HepG2 (cell line): ENCODE measurements at regions not wholly inside any gene's neighbourhood (a gene's known extent, or its start where the extent isn't known, plus 50 kb on each side); places are given as distances from the start of the nearest gene placed in this dataset.

ENCODE experiments used
- ATAC-seq: fragments of 200-7000 bp; cut with Tn5 transposase; 3 replicates; pipeline ENCODE4 v1.9.1; 2020; ENCODE audit warnings: mild to moderate bottlenecking, moderate library complexity
- BruUV-seq: library from RNA; stranded (reverse); fragments of 400-500 nt; replicated peaks from 2 replicates; lab custom pipeline; 2021; lab: Mats Ljungman, UMichigan
- CTCF ChIA-PET: fragments of 300-600 bp; formaldehyde crosslinking; extraction: SDS; loops from one replicate; lab custom pipeline; 2021; ENCODE audit warnings: low total read pairs, inconsistent platforms, low intra/inter-chr PET ratio; lab: Yijun Ruan, JAX
- POLR2A ChIA-PET: fragments of 350-600 bp; sonication (Branson Sonifier 250); formaldehyde crosslinking; loops from one replicate; lab custom pipeline; 2020; ENCODE audit warnings: antibody characterized with exemption, inconsistent platforms; lab: Yijun Ruan, JAX
- DNase-seq: peaks from one replicate; pipeline ENCODE4 v3.0.0-alpha.2; 2015; ENCODE audit warnings: low spot score
- FAIRE-seq: peaks from 3 replicates; lab custom pipeline; 2011; peaks lifted over from hg19 to GRCh38; lab: Jason Lieb, UNC
- H2AFZ ChIP-seq: one replicate; pipeline ENCODE4 v1.6.1; 2011; ENCODE audit warnings: low read length, inconsistent platforms
- H3K27ac ChIP-seq: fragments of 300-600 bp; 3 replicates; pipeline ENCODE4 v1.8.0; 2011; ENCODE audit warnings: mixed run types, mild to moderate bottlenecking, mixed read lengths, low read length, inconsistent platforms; ENCODE audit not compliant: insufficient read depth; ENCODE audit errors: extremely low read length
- H3K27me3 ChIP-seq, 2 experiments: fragments of 200-600 bp in 1 of 2; 2 replicates in 1 of 2; 3 replicates in 1 of 2; pipeline versions ENCODE4 v1.6.0 to v1.8.0; 2011; ENCODE audit warnings: low read length in 2 of 2, mild to moderate bottlenecking in 2 of 2, moderate library complexity in 2 of 2, inconsistent platforms in 1 of 2; ENCODE audit not compliant: insufficient read depth in 2 of 2, control insufficient read depth in 1 of 2
- H3K36me3 ChIP-seq, 2 experiments: fragments of 200-600 bp in 1 of 2; replicated peaks in 1 of 2; 2 replicates in 1 of 2; 3 replicates in 1 of 2; pipeline versions ENCODE4 v1.5.1 to v1.8.0; 2011; ENCODE audit warnings: low read length in 2 of 2, inconsistent platforms in 1 of 2; ENCODE audit not compliant: insufficient read depth in 2 of 2, control insufficient read depth in 1 of 2
- H3K4me1 ChIP-seq: 2 replicates; pipeline ENCODE4 v1.5.1; 2012; ENCODE audit warnings: low read length, inconsistent platforms; ENCODE audit not compliant: insufficient read depth
- H3K4me2 ChIP-seq: 2 replicates; pipeline ENCODE4 v1.6.0; 2011; ENCODE audit warnings: low read depth, low read length, inconsistent platforms
- H3K4me3 ChIP-seq, 3 experiments: fragments of 200-600 bp in 1 of 3; sonication (generic), shearing (Covaris generic) in 1 of 3; replicated peaks in 1 of 3; 2 replicates each; pipeline ENCODE4 v1.5.1; 2011 to 2016; ENCODE audit warnings: low read length in 3 of 3, inconsistent platforms in 2 of 3, low read depth in 2 of 3, mild to moderate bottlenecking in 2 of 3, control low read depth in 1 of 3, mixed read lengths in 1 of 3; ENCODE audit not compliant: insufficient read depth in 1 of 3
- H3K79me2 ChIP-seq: one replicate; pipeline ENCODE4 v1.6.1; 2011; ENCODE audit warnings: low read length, inconsistent platforms; ENCODE audit not compliant: insufficient read depth
- H3K9ac ChIP-seq: 2 replicates; pipeline ENCODE4 v1.6.0; 2011; ENCODE audit warnings: mild to moderate bottlenecking, low read depth, low read length, inconsistent platforms; ENCODE audit not compliant: insufficient read depth
- H3K9me3 ChIP-seq: 2 replicates; pipeline ENCODE4 v1.5.1; 2012; ENCODE audit warnings: mild to moderate bottlenecking, low read length
- H4K20me1 ChIP-seq: 2 replicates; pipeline ENCODE4 v1.6.0; 2011; ENCODE audit warnings: inconsistent platforms, mild to moderate bottlenecking, low read length, moderate library complexity; ENCODE audit not compliant: insufficient read depth
- AFF4 ChIP-seq: sonication (generic); formaldehyde crosslinking; IDR thresholded peaks from 2 replicates; pipeline ENCODE4 v1.4.0; 2020; ENCODE audit warnings: missing genetic modification reagents
- CHD2 ChIP-seq: IDR thresholded peaks from 2 replicates; pipeline ENCODE4 v1.6.1; 2011; ENCODE audit warnings: low read depth, low read length, improper control_type of control experiment
- EP300 ChIP-seq, 3 experiments: sonication (generic) in 1 of 3; formaldehyde crosslinking in 1 of 3; IDR thresholded peaks; 2 replicates each; pipeline versions ENCODE4 v1.5.1 to v1.6.1; 2011 to 2020; ENCODE audit warnings: low read depth in 2 of 3, low read length in 2 of 3, borderline replicate concordance in 1 of 3, improper control_type of control experiment in 1 of 3, mild to moderate bottlenecking in 1 of 3, missing genetic modification reagents in 1 of 3, moderate library complexity in 1 of 3
- GPBP1L1 ChIP-seq: sonication (generic); formaldehyde crosslinking; IDR thresholded peaks from 2 replicates; pipeline ENCODE4 v1.5.0; 2020; ENCODE audit warnings: mild to moderate bottlenecking, missing genetic modification reagents
- HOXA3 ChIP-seq: sonication (generic); formaldehyde crosslinking; IDR thresholded peaks from 2 replicates; pipeline ENCODE4 v1.5.0; 2020; ENCODE audit warnings: missing genetic modification reagents
- JUNB ChIP-seq: sonication (generic); formaldehyde crosslinking; IDR thresholded peaks from 2 replicates; pipeline ENCODE4 v1.8.0; 2022; ENCODE audit warnings: missing genetic modification reagents, mild to moderate bottlenecking, borderline replicate concordance
- NFRKB ChIP-seq: fragments of 450-650 bp; IDR thresholded peaks from 2 replicates; pipeline ENCODE4 v1.6.1; 2017
- ONECUT2 ChIP-seq: sonication (generic); formaldehyde crosslinking; IDR thresholded peaks from 2 replicates; pipeline ENCODE4 v1.4.0; 2020; ENCODE audit warnings: missing genetic modification reagents
- PAXIP1 ChIP-seq: sonication (generic); formaldehyde crosslinking; conservative IDR thresholded peaks from 2 replicates; pipeline ENCODE4 v1.4.0; 2020; ENCODE audit warnings: mild to moderate bottlenecking, missing genetic modification reagents, moderate library complexity
- TRAFD1 ChIP-seq: sonication (generic); formaldehyde crosslinking; IDR thresholded peaks from 2 replicates; pipeline ENCODE4 v1.5.1; 2020; ENCODE audit warnings: missing genetic modification reagents, mild to moderate bottlenecking, borderline replicate concordance
- ZBTB20 ChIP-seq: sonication (generic); formaldehyde crosslinking; IDR thresholded peaks from 2 replicates; pipeline ENCODE4 v1.8.1; 2023; ENCODE audit warnings: missing genetic modification reagents, low read depth, mild to moderate bottlenecking, borderline replicate concordance
- ZMYM3 ChIP-seq: sonication (generic); formaldehyde crosslinking; IDR thresholded peaks from 2 replicates; pipeline ENCODE4 v1.5.1; 2020; ENCODE audit warnings: mild to moderate bottlenecking, missing genetic modification reagents
- ZNF570 ChIP-seq: sonication (generic); formaldehyde crosslinking; IDR thresholded peaks from 2 replicates; pipeline ENCODE4 v1.4.0; 2020; ENCODE audit warnings: mild to moderate bottlenecking, missing genetic modification reagents, borderline replicate concordance
- ZNF75D ChIP-seq: sonication (generic); formaldehyde crosslinking; IDR thresholded peaks from 2 replicates; pipeline ENCODE4 v1.8.1; 2023; ENCODE audit warnings: missing genetic modification reagents, mild to moderate bottlenecking, borderline replicate concordance
- ZNF816 ChIP-seq: sonication (generic); formaldehyde crosslinking; IDR thresholded peaks from 2 replicates; pipeline ENCODE4 v1.8.0; 2022; ENCODE audit warnings: missing genetic modification reagents, mild to moderate bottlenecking, borderline replicate concordance
- in situ Hi-C: cut with HindIII; loops from 2 replicates; pipeline ENCODE4 v1.10.0; 2017; ENCODE audit warnings: low pct_unique_long_range_greater_than_20kb; ENCODE audit not compliant: extremely low pct_ligation_motif_present
- intact Hi-C: fragments of 100-400 bp; cut with micrococcal nuclease; formaldehyde crosslinking; loops from one replicate; pipeline ENCODE4 v1.10.0; 2022; ENCODE audit not compliant: unreplicated experiment

- POLR2A ChIA-PET, result no interaction called here
- H3K4me2 ChIP-seq, result no peak overlapping the region
- no peaks in the 10 kb centered on the region for H3K9me3 ChIP-seq
- DNase-seq, result no peak
- H4K20me1 ChIP-seq, result no peaks in the 10 kb centered on the region
- no peaks in the 10 kb centered on the region for H3K27me3 ChIP-seq
- CTCF ChIA-PET, result no interaction called here
- H2AFZ ChIP-seq, result no peak overlapping the region
- no peaks in the 10 kb centered on the region for H3K36me3 ChIP-seq
- no peak overlapping the region for H3K27ac ChIP-seq
- BruUV-seq, result no TSS peak
- no peak for FAIRE-seq
- ATAC-seq, result no peak
- no peak overlapping the region for H3K4me3 ChIP-seq
- intact Hi-C loops, result no loop called here
- in situ Hi-C loops, result no loop called here
- no peaks in the 10 kb centered on the region for H3K4me1 ChIP-seq
- no peak overlapping the region for H3K9ac ChIP-seq
- H3K79me2 ChIP-seq, result no peaks in the 10 kb centered on the region
- TF ChIP-seq ZNF75D (CRISPR knock-in tag) (no peak), ONECUT2 (CRISPR knock-in tag) (no peak), AFF4 (CRISPR knock-in tag) (no peak), NFRKB (no peak), TRAFD1 (CRISPR knock-in tag) (no peak), PAXIP1 (CRISPR knock-in tag) (no peak), EP300 (IDR thresholded peaks at IDR 0.05; ENCODE audit: low read depth in 2 of 2, low read length in 2 of 2) (no peak), EP300 (CRISPR knock-in tag; IDR thresholded peaks at IDR 0.05; ENCODE audit: borderline replicate concordance) (no peak), JUNB (CRISPR knock-in tag) (no peak), ZNF816 (CRISPR knock-in tag) (no peak), ZNF570 (CRISPR knock-in tag) (no peak), CHD2 (no peak), ZBTB20 (CRISPR knock-in tag) (no peak), GPBP1L1 (CRISPR knock-in tag) (no peak), HOXA3 (CRISPR knock-in tag) (no peak), ZMYM3 (no peak)
These were observed 507.0 kb upstream of the PABPC4L start for GRCh38 chr4:134708616-134709015.
